Left hindlimb (tissue), 1 donor: ENCODE measurements at regions not wholly inside any gene's neighbourhood (a gene's known extent, or its start where the extent isn't known, plus 50 kb on each side); places are given as distances from the start of the nearest gene placed in this dataset.
"Not testable (repeated sequence)": the region's sequence is repeated elsewhere in the genome, so short reads cannot be mapped to it uniquely, and the experiment has no call there.

Experiments
- DNase-seq: peaks from one replicate; pipeline ENCODE4 v3.0.0-alpha.2; 2018

GRCh38 chr16:65704866-65705265 is 583.0 kb upstream of the CDH11 start:
- DNase-seq = no peak

GRCh38 chr16:65702707-65703402 is 581.0 kb upstream of the CDH11 start:
- no peak for DNase-seq

GRCh38 chr16:65700596-65700995 is 578.7 kb upstream of the CDH11 start:
- DNase-seq = no peak

GRCh38 chr16:65698791-65699321 is 577.0 kb upstream of the CDH11 start:
- peak; percentile 53 for DNase-seq

- DNase-seq = no peak
Observed at GRCh38 chr16:65697521-65697920, 575.7 kb upstream of the CDH11 start.

GRCh38 chr16:65697065-65697464 is 575.2 kb upstream of the CDH11 start:
- no peak for DNase-seq

GRCh38 chr16:65691846-65692245 is 570.0 kb upstream of the CDH11 start:
- DNase-seq = not testable (repeated sequence)

- no peak for DNase-seq
Observed at GRCh38 chr16:65689726-65690125, 567.9 kb upstream of the CDH11 start.

- no peak for DNase-seq
Observed at GRCh38 chr16:65688301-65688700, 566.4 kb upstream of the CDH11 start.

- DNase-seq = no peak
Observed at GRCh38 chr16:65684230-65684629, 562.4 kb upstream of the CDH11 start.

GRCh38 chr16:65681406-65681805 is 559.5 kb upstream of the CDH11 start:
- DNase-seq = no peak

- DNase-seq = no peak
Observed at GRCh38 chr16:65679785-65680184, 557.9 kb upstream of the CDH11 start.

- DNase-seq = no peak
Observed at GRCh38 chr16:65675161-65675560, 553.3 kb upstream of the CDH11 start.

- DNase-seq = no peak
Observed at GRCh38 chr16:65672960-65673359, 551.1 kb upstream of the CDH11 start.

- DNase-seq = no peak
Observed at GRCh38 chr16:65671071-65671470, 549.2 kb upstream of the CDH11 start.

- DNase-seq = no peak
Observed at GRCh38 chr16:65668064-65668595, 546.3 kb upstream of the CDH11 start.

GRCh38 chr16:65667011-65667578 is 545.2 kb upstream of the CDH11 start:
- no peak for DNase-seq

- no peak for DNase-seq
Observed at GRCh38 chr16:65666132-65666941, 544.5 kb upstream of the CDH11 start.

GRCh38 chr16:65665586-65665985 is 543.7 kb upstream of the CDH11 start:
- no peak for DNase-seq

- no peak for DNase-seq
Observed at GRCh38 chr16:65663774-65664173, 541.9 kb upstream of the CDH11 start.

- no peak for DNase-seq
Observed at GRCh38 chr16:65662256-65662655, 540.4 kb upstream of the CDH11 start.

- DNase-seq = no peak
Observed at GRCh38 chr16:65661558-65661957, 539.7 kb upstream of the CDH11 start.

GRCh38 chr16:65660390-65660789 is 538.5 kb upstream of the CDH11 start:
- no peak for DNase-seq

GRCh38 chr16:65659758-65660157 is 537.9 kb upstream of the CDH11 start:
- no peak for DNase-seq
